ENCODE measurements at regions not wholly inside any gene's neighbourhood (a gene's known extent, or its start where the extent isn't known, plus 50 kb on each side); places are given as distances from the start of the nearest gene placed in this dataset.
"Not testable (repeated sequence)": the region's sequence is repeated elsewhere in the genome, so short reads cannot be mapped to it uniquely, and the experiment has no call there.

- FAIRE-seq: no peak
- no peak for DNase-seq (ENCODE audit: insufficient read length, low spot score)
These were observed 56.5 kb upstream of the PTPN1 start for GRCh38 chr20:50453533-50454244.

GRCh38 chr20:50455245-50455644 lies 54.9 kb upstream of the PTPN1 start:
- FAIRE-seq; DNase-seq (ENCODE audit: insufficient read length, low spot score): not testable (repeated sequence)

- FAIRE-seq (no peak), DNase-seq (ENCODE audit: insufficient read length, low spot score) (no peak)
These were observed 54.3 kb upstream of the PTPN1 start for GRCh38 chr20:50455656-50456451.

GRCh38 chr20:50456452-50457324 lies 53.5 kb upstream of the PTPN1 start:
- DNase-seq (ENCODE audit: insufficient read length, low spot score): no peak
- FAIRE-seq: no peak

GRCh38 chr20:50459124-50459918 lies 50.9 kb upstream of the PTPN1 start:
- no peak for FAIRE-seq

GRCh38 chr20:50460115-50460607 lies 50.0 kb upstream of the PTPN1 start:
- DNase-seq (ENCODE audit: insufficient read length, low spot score) (no peak), FAIRE-seq (no peak)

More at GRCh38 chr20:50459124-50459918, 50.9 kb upstream of the PTPN1 start:
- no peak for DNase-seq (ENCODE audit: insufficient read length, low spot score)

All from GM19239 (cell line).